HuH-7 (cell line): ENCODE measurements at regions not wholly inside any gene's neighbourhood (a gene's known extent, or its start where the extent isn't known, plus 50 kb on each side); places are given as distances from the start of the nearest gene placed in this dataset.
"Not testable (repeated sequence)": the region's sequence is repeated elsewhere in the genome, so short reads cannot be mapped to it uniquely, and the experiment has no call there.

Experiments
- DNase-seq: peaks from one replicate; pipeline ENCODE4 v3.0.0; 2011; ENCODE audit warnings: low spot score

GRCh38 chr7:28900311-28900710 is 57.8 kb downstream of the TRIL start:
- DNase-seq: no peak

GRCh38 chr7:28893888-28894287 is 64.2 kb downstream of the TRIL start:
- DNase-seq: no peak

- DNase-seq: not testable (repeated sequence)
These were observed 66.3 kb downstream of the TRIL start for GRCh38 chr7:28891876-28892234.

- DNase-seq: peak; percentile 8
These were observed 66.8 kb downstream of the TRIL start for GRCh38 chr7:28891192-28891875.

- DNase-seq: no peak
These were observed 68.0 kb downstream of the TRIL start for GRCh38 chr7:28890137-28890536.

GRCh38 chr7:28889290-28889689 is 68.8 kb downstream of the TRIL start:
- DNase-seq: no peak

- no peak for DNase-seq
These were observed 72.4 kb downstream of the TRIL start for GRCh38 chr7:28885771-28886170.

- no peak for DNase-seq
These were observed 75.2 kb downstream of the TRIL start for GRCh38 chr7:28882869-28883470.

GRCh38 chr7:28879105-28879504 is 79.0 kb downstream of the TRIL start:
- no peak for DNase-seq

GRCh38 chr7:28878481-28878880 is 79.6 kb downstream of the TRIL start:
- DNase-seq: no peak
